HCT116 (cell line): ENCODE measurements at regions not wholly inside any gene's neighbourhood (a gene's known extent, or its start where the extent isn't known, plus 50 kb on each side); places are given as distances from the start of the nearest gene placed in this dataset.

ENCODE experiments used
- ATAC-seq: fragments of 200-7000 bp; cut with Tn5 transposase; 2 replicates; pipeline ENCODE4 v1.9.1; 2020; ENCODE audit warnings: mild to moderate bottlenecking, moderate library complexity
- BruUV-seq: library from RNA; stranded (reverse); fragments of 400-500 nt; replicated peaks from 2 replicates; lab custom pipeline; 2021; lab: Mats Ljungman, UMichigan
- CTCF ChIA-PET: fragments of 300-600 bp; sonication (Branson Sonifier 250); formaldehyde crosslinking; loops from one replicate; lab custom pipeline; 2021; ENCODE audit warnings: antibody characterized with exemption; lab: Charles Lee
- POLR2A ChIA-PET: fragments of 300-600, 350-600 bp; sonication (Branson Sonifier 250); formaldehyde crosslinking; loops from one replicate; lab custom pipeline; 2021; ENCODE audit warnings: antibody characterized with exemption; lab: Charles Lee
- RAD21 ChIA-PET, 2 experiments: fragments of 300-600 bp; sonication (Branson Sonifier 250); formaldehyde crosslinking; loops; one replicate each; lab custom pipeline; 2023; ENCODE audit warnings: low total read pairs in 2 of 2; ENCODE audit not compliant: uncharacterized antibody in 2 of 2, unreplicated experiment in 2 of 2, low non-redundant PET in 1 of 2; lab: Charles Lee
- DNase-seq: peaks from one replicate; pipeline ENCODE4 v3.0.0-alpha.2; 2010; ENCODE audit warnings: low read depth, low spot score
- H2AFZ ChIP-seq: fragments of 200-600 bp; shearing (Covaris generic), sonication (generic); 2 replicates; pipeline ENCODE4 v1.6.1; 2017; ENCODE audit warnings: low read depth, mixed run types, mixed read lengths, antibody characterized with exemption, low read length; ENCODE audit not compliant: poor library complexity, severe bottlenecking
- H3K27ac ChIP-seq: 2 replicates; pipeline ENCODE4 v1.5.1; 2012; ENCODE audit warnings: low read depth, low read length
- H3K27me3 ChIP-seq: fragments of 200-600 bp; sonication (generic); 2 replicates; pipeline ENCODE4 v1.6.1; 2016; ENCODE audit warnings: mixed run types, low read length, mixed read lengths; ENCODE audit not compliant: insufficient read depth
- H3K36me3 ChIP-seq, 2 experiments: fragments of 200-500 bp in 1 of 2; fragments of 200-600 bp in 1 of 2; sonication (Bioruptor generic) in 1 of 2; sonication (generic) in 1 of 2; 2 replicates each; pipeline versions ENCODE4 v1.5.1 to v1.6.1; 2014 to 2016; ENCODE audit warnings: low read length in 2 of 2, inconsistent platforms in 1 of 2, mixed read lengths in 1 of 2, mixed run types in 1 of 2; ENCODE audit not compliant: insufficient read depth in 2 of 2, control insufficient read depth in 1 of 2
- H3K4me1 ChIP-seq, 2 experiments: fragments of 200-600 bp in 1 of 2; sonication (generic) in 1 of 2; 2 replicates each; pipeline versions ENCODE4 v1.5.1 to v1.6.1; 2012 to 2017; ENCODE audit warnings: low read length in 2 of 2, inconsistent platforms in 1 of 2, mild to moderate bottlenecking in 1 of 2, mixed read lengths in 1 of 2, mixed run types in 1 of 2, moderate library complexity in 1 of 2; ENCODE audit not compliant: insufficient read depth in 2 of 2, control insufficient read depth in 1 of 2
- H3K4me2 ChIP-seq: fragments of 200-600 bp; sonication (generic); 2 replicates; pipeline ENCODE4 v1.6.1; 2017; ENCODE audit warnings: mixed run types, low read length, mixed read lengths
- H3K4me3 ChIP-seq, 2 experiments: fragments of 200-600 bp in 1 of 2; sonication (generic) in 1 of 2; replicated peaks in 1 of 2; 2 replicates each; pipeline ENCODE4 v1.5.1; 2011 to 2016; ENCODE audit warnings: low read length in 2 of 2, control low read depth in 1 of 2, low read depth in 1 of 2, mild to moderate bottlenecking in 1 of 2, mixed read lengths in 1 of 2, mixed run types in 1 of 2
- H3K79me2 ChIP-seq: fragments of 200-600 bp; sonication (generic); 2 replicates; pipeline ENCODE4 v1.6.1; 2017; ENCODE audit warnings: mild to moderate bottlenecking, mixed run types, low read length, moderate library complexity, mixed read lengths; ENCODE audit not compliant: insufficient read depth
- H3K9ac ChIP-seq: fragments of 200-600 bp; sonication (generic); 2 replicates; pipeline ENCODE4 v1.6.1; 2016; ENCODE audit warnings: low read length, mixed read lengths
- H3K9me2 ChIP-seq: fragments of 200-600 bp; sonication (generic), shearing (Covaris generic); 2 replicates; pipeline ENCODE4 v1.6.1; 2017; ENCODE audit warnings: mixed run types, mild to moderate bottlenecking, moderate library complexity; ENCODE audit not compliant: insufficient read depth
- H3K9me3 ChIP-seq, 2 experiments: fragments of 200-500 bp in 1 of 2; fragments of 200-600 bp in 1 of 2; sonication (Bioruptor generic) in 1 of 2; sonication (generic) in 1 of 2; 2 replicates each; pipeline ENCODE4 v1.6.1; 2014 to 2017; ENCODE audit warnings: low read length in 2 of 2, mixed read lengths in 2 of 2, inconsistent platforms in 1 of 2, low read depth in 1 of 2, mild to moderate bottlenecking in 1 of 2, mixed run types in 1 of 2, moderate library complexity in 1 of 2; ENCODE audit not compliant: control insufficient read depth in 1 of 2, insufficient read depth in 1 of 2
- H4K20me1 ChIP-seq: fragments of 200-600 bp; sonication (generic), shearing (Covaris generic); 2 replicates; pipeline ENCODE4 v1.6.1; 2017; ENCODE audit warnings: mixed run types, mild to moderate bottlenecking, moderate library complexity; ENCODE audit not compliant: insufficient read depth
- CEBPB ChIP-seq: IDR thresholded peaks from 2 replicates; pipeline ENCODE4 v1.6.1; 2012; ENCODE audit warnings: low read depth
- CTCF ChIP-seq, 3 experiments: fragments of 200-600 bp in 1 of 3; sonication (generic) in 1 of 3; IDR thresholded peaks in 2 of 3; conservative IDR thresholded peaks in 1 of 3; 2 replicates each; pipeline ENCODE4 v1.5.1; 2012 to 2017; ENCODE audit warnings: low read depth in 2 of 3, low read length in 2 of 3, antibody characterized with exemption in 1 of 3, borderline replicate concordance in 1 of 3, control low read depth in 1 of 3, mild to moderate bottlenecking in 1 of 3, mixed read lengths in 1 of 3, mixed run types in 1 of 3, moderate library complexity in 1 of 3; ENCODE audit not compliant: insufficient read depth in 1 of 3
- EZH2 ChIP-seq: fragments of 200-600 bp; sonication (generic); IDR thresholded peaks from 2 replicates; pipeline ENCODE4 v1.6.1; 2017; ENCODE audit warnings: antibody characterized with exemption, mixed run types
- FOSL1 ChIP-seq: IDR thresholded peaks from 2 replicates; pipeline ENCODE4 v1.6.1; 2012; ENCODE audit warnings: low read depth
- JUND ChIP-seq: IDR thresholded peaks from 2 replicates; pipeline ENCODE4 v1.6.1; 2012
- POLR2AphosphoS5 ChIP-seq: IDR thresholded peaks from 2 replicates; pipeline ENCODE4 v1.6.1; 2011; ENCODE audit warnings: mild to moderate bottlenecking, low read depth, low read length, moderate library complexity
- RAD21 ChIP-seq: IDR thresholded peaks from 2 replicates; pipeline ENCODE4 v1.6.1; 2012; ENCODE audit warnings: low read depth, mild to moderate bottlenecking
- SRF ChIP-seq: IDR thresholded peaks from 2 replicates; pipeline ENCODE4 v1.6.1; 2012; ENCODE audit warnings: low read depth
- YY1 ChIP-seq: IDR thresholded peaks from 2 replicates; pipeline ENCODE4 v1.6.1; 2011; ENCODE audit warnings: low read length, low read depth, moderate library complexity, mild to moderate bottlenecking; ENCODE audit not compliant: insufficient replicate concordance; ENCODE audit errors: extremely low read depth
- intact Hi-C: fragments of 100-400 bp; cut with micrococcal nuclease; formaldehyde crosslinking; loops from 2 replicates; pipeline ENCODE4 v1.10.0; 2022
- TF ChIP-seq, protein P1 (sequence below): IDR thresholded peaks from 2 replicates; pipeline ENCODE4 v1.6.1; 2012; ENCODE audit warnings: low read depth
- TF ChIP-seq, protein P2 (sequence below): IDR thresholded peaks from 2 replicates; pipeline ENCODE4 v1.6.1; 2011; ENCODE audit warnings: mild to moderate bottlenecking, low read length, moderate library complexity; ENCODE audit not compliant: insufficient replicate concordance; ENCODE audit errors: extremely low read depth
- TF ChIP-seq, protein P3 (sequence below): IDR thresholded peaks from 2 replicates; pipeline ENCODE4 v1.6.1; 2012

DNA sequence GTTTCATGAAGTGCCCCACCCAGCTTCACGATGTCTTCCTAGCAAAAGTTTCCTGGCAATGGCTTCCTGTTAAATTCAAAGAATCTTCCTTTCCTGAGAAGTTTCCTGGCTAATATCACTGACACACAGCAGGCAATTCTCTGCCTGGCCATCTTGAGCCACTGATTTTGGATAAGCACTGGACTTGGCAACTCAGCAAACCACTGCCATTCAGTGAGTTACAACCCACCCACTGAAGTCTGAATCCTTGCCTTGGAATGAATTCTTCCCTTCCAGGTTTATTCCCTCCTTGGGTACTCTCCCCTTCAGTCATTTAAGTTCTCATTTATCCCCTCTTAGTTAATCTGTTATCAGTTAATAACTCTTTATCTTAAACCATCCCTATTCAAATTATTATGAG, 426.0 kb downstream of the MBD2 start:
- DNase-seq (no peak), ATAC-seq (no peak)
- Histone ChIP-seq H3K9me2 (no peaks in the 10 kb centered on the region), H3K9ac (no peak overlapping the region), H3K36me3 (no peaks in the 10 kb centered on the region), H3K4me3 (no peak overlapping the region), H3K27ac (no peak overlapping the region), H3K27me3 (no peaks in the 10 kb centered on the region), H4K20me1 (no peaks in the 10 kb centered on the region), H3K79me2 (no peaks in the 10 kb centered on the region), H3K9me3 (no peaks in the 10 kb centered on the region; a peak in 1 of 4 replicates), H3K4me1 (no peaks in the 10 kb centered on the region), H2AFZ (no peak overlapping the region), H3K4me2 (no peak overlapping the region)
- RAD21 ChIA-PET: no interaction called here
- CTCF ChIA-PET: no interaction called here
- TF ChIP-seq, protein P1, sequence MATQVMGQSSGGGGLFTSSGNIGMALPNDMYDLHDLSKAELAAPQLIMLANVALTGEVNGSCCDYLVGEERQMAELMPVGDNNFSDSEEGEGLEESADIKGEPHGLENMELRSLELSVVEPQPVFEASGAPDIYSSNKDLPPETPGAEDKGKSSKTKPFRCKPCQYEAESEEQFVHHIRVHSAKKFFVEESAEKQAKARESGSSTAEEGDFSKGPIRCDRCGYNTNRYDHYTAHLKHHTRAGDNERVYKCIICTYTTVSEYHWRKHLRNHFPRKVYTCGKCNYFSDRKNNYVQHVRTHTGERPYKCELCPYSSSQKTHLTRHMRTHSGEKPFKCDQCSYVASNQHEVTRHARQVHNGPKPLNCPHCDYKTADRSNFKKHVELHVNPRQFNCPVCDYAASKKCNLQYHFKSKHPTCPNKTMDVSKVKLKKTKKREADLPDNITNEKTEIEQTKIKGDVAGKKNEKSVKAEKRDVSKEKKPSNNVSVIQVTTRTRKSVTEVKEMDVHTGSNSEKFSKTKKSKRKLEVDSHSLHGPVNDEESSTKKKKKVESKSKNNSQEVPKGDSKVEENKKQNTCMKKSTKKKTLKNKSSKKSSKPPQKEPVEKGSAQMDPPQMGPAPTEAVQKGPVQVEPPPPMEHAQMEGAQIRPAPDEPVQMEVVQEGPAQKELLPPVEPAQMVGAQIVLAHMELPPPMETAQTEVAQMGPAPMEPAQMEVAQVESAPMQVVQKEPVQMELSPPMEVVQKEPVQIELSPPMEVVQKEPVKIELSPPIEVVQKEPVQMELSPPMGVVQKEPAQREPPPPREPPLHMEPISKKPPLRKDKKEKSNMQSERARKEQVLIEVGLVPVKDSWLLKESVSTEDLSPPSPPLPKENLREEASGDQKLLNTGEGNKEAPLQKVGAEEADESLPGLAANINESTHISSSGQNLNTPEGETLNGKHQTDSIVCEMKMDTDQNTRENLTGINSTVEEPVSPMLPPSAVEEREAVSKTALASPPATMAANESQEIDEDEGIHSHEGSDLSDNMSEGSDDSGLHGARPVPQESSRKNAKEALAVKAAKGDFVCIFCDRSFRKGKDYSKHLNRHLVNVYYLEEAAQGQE: no peak
- TF ChIP-seq SRF: no peak
- TF ChIP-seq YY1: no peak
- no peak for TF ChIP-seq CTCF (IDR thresholded peaks at IDR 0.05 in 2 of 3, conservative IDR thresholded peaks at IDR 0.05 in 1 of 3; ENCODE audit: borderline replicate concordance in 1 of 3, insufficient read depth in 1 of 3, low read depth in 2 of 3, low read length in 2 of 3)
- TF ChIP-seq EZH2: no peak
- TF ChIP-seq CEBPB: no peak
- TF ChIP-seq JUND: no peak
- TF ChIP-seq, protein P2, sequence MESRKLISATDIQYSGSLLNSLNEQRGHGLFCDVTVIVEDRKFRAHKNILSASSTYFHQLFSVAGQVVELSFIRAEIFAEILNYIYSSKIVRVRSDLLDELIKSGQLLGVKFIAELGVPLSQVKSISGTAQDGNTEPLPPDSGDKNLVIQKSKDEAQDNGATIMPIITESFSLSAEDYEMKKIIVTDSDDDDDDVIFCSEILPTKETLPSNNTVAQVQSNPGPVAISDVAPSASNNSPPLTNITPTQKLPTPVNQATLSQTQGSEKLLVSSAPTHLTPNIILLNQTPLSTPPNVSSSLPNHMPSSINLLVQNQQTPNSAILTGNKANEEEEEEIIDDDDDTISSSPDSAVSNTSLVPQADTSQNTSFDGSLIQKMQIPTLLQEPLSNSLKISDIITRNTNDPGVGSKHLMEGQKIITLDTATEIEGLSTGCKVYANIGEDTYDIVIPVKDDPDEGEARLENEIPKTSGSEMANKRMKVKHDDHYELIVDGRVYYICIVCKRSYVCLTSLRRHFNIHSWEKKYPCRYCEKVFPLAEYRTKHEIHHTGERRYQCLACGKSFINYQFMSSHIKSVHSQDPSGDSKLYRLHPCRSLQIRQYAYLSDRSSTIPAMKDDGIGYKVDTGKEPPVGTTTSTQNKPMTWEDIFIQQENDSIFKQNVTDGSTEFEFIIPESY: no peak
- TF ChIP-seq, protein P3, sequence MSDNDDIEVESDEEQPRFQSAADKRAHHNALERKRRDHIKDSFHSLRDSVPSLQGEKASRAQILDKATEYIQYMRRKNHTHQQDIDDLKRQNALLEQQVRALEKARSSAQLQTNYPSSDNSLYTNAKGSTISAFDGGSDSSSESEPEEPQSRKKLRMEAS: no peak
- TF ChIP-seq FOSL1: no peak
- TF ChIP-seq POLR2AphosphoS5: no peak
- TF ChIP-seq RAD21: no peak
- intact Hi-C loops: no loop called here
- BruUV-seq: no TSS peak
- POLR2A ChIA-PET: no interaction called here
